ENCODE measurements at regions not wholly inside any gene's neighbourhood (a gene's known extent, or its start where the extent isn't known, plus 50 kb on each side); places are given as distances from the start of the nearest gene placed in this dataset.
"Not testable (repeated sequence)": the region's sequence is repeated elsewhere in the genome, so short reads cannot be mapped to it uniquely, and the experiment has no call there.

DNA sequence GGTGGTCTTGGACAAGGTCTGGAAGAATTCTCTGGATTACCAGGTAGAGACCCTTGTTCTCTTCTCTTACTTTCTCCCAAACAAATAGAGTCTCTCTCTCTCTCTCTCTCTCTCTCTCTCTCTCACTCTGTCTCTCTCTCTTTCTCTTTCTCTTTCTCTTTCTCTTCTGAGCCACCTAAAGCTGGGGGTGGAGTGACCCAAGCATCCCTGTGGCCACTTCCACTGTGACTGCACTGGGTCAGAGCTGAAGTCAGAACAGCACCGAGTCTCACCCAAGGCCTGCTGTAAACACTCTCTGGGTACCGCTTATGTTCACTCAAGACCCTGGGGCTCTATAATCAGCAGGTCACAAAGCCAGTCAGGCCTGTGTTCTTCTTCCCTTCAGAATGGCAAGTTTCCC is 513.7 kb downstream of the EBF1 start (continued):
- no peak for TF ChIP-seq ZNF207 (IDR thresholded peaks at IDR 0.05; ENCODE audit: borderline replicate concordance)

- H3K27me3 ChIP-seq (replicated peaks in 1 of 2; ENCODE audit: control insufficient read depth in 2 of 2, insufficient read depth in 2 of 2, low read length in 1 of 2); CTCF ChIA-PET; H3K79me2 ChIP-seq (ENCODE audit: control insufficient read depth, insufficient read depth, low read length); H4K20me1 ChIP-seq (ENCODE audit: control insufficient read depth, insufficient read depth); H2AFZ ChIP-seq (ENCODE audit: control insufficient read depth, low read depth, low read length); BruUV-seq (replicated peaks); H3K4me2 ChIP-seq (ENCODE audit: control insufficient read depth, insufficient read depth); in situ Hi-C loops (cut with MboI); FAIRE-seq; H3K9me3 ChIP-seq (replicated peaks; ENCODE audit: control insufficient read depth, insufficient read depth, low read length); H3K4me3 ChIP-seq; H3K36me3 ChIP-seq (ENCODE audit: control insufficient read depth in 2 of 2, insufficient read depth in 2 of 2, low read length in 1 of 2); DNase-seq (ENCODE audit: low read depth, low spot score); POLR2A ChIA-PET; H3K4me1 ChIP-seq (ENCODE audit: control insufficient read depth, insufficient read depth, low read length); SMC1A ChIA-PET (ENCODE audit: uncharacterized antibody, unreplicated experiment); H3K27ac ChIP-seq (ENCODE audit: control insufficient read depth, insufficient read depth); H3K9ac ChIP-seq (ENCODE audit: control insufficient read depth, insufficient read depth, low read length); intact Hi-C loops (cut with micrococcal nuclease; ENCODE audit: unreplicated experiment); ATAC-seq; RAD21 ChIA-PET (ENCODE audit: unreplicated experiment): not testable (repeated sequence)
- 93% methylated on average over 8 of the region's 27 CpGs for WGBS (ENCODE audit: insufficient coverage, insufficient replicate concordance, low lambda C conversion rate, missing lambda C conversion rate)
Measured at GRCh38 chr5:158582669-158583068, 517.0 kb downstream of the EBF1 start.

DNA sequence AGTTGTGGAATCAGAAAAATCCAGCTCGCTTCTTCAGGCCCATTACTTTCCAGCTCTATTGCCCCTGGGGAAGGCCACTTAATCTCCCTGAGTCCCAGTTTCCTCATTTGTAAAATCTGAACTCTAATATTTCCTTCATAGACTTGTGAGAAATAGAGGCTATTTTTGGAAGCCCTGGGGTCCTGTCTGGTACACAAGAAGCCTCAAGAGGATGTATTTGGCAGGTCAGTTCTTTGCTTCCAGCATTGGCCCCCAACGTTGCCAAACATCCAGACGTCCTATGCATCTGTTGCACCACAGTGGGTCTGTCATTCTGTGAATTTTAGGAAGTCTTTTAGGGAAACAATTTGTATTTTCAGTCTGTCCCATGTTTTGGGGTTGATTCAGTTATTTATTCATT is 525.9 kb downstream of the EBF1 start:
- no peak overlapping the region for H2AFZ ChIP-seq (ENCODE audit: control insufficient read depth, low read depth, low read length)
- ChIA-PET SMC1A (ENCODE audit: uncharacterized antibody, unreplicated experiment) (no interaction called here), RAD21 (ENCODE audit: unreplicated experiment) (no interaction called here), CTCF (no interaction called here), POLR2A (no interaction called here)
- WGBS (ENCODE audit: insufficient coverage, insufficient replicate concordance, low lambda C conversion rate, missing lambda C conversion rate) = 10% methylated on average over 3 of the region's 3 CpGs
- no peak overlapping the region for H3K4me3 ChIP-seq
- H3K79me2 ChIP-seq (ENCODE audit: control insufficient read depth, insufficient read depth, low read length) = no peaks in the 10 kb centered on the region
- H3K27ac ChIP-seq (ENCODE audit: control insufficient read depth, insufficient read depth) = no peak overlapping the region
- H3K27me3 ChIP-seq (replicated peaks in 1 of 2; ENCODE audit: control insufficient read depth in 2 of 2, insufficient read depth in 2 of 2, low read length in 1 of 2) = no peaks in the 10 kb centered on the region
- BruUV-seq (replicated peaks) = no TSS peak
- no peak overlapping the region for H3K4me2 ChIP-seq (ENCODE audit: control insufficient read depth, insufficient read depth)
- no peaks in the 10 kb centered on the region; the same call in 2 of the 3 replicates for H3K9me3 ChIP-seq (replicated peaks; ENCODE audit: control insufficient read depth, insufficient read depth, low read length)
- H3K36me3 ChIP-seq (ENCODE audit: control insufficient read depth in 2 of 2, insufficient read depth in 2 of 2, low read length in 1 of 2) = no peaks in the 10 kb centered on the region
- H3K4me1 ChIP-seq (ENCODE audit: control insufficient read depth, insufficient read depth, low read length) = no peaks in the 10 kb centered on the region
- FAIRE-seq (no peak), ATAC-seq (no peak), DNase-seq (ENCODE audit: low read depth, low spot score) (no peak)
- H3K9ac ChIP-seq (ENCODE audit: control insufficient read depth, insufficient read depth, low read length) = no peak overlapping the region
- intact Hi-C loops (cut with micrococcal nuclease; ENCODE audit: unreplicated experiment) = no loop called here
- H4K20me1 ChIP-seq (ENCODE audit: control insufficient read depth, insufficient read depth) = no peaks in the 10 kb centered on the region
- in situ Hi-C loops (cut with MboI) = no loop called here
- TF ChIP-seq IRF3 (IDR thresholded peaks at IDR 0.05) (no peak), NRF1 (conservative IDR thresholded peaks at IDR 0.05; ENCODE audit: low read depth, low read length) (no peak), STAT3 (IDR thresholded peaks at IDR 0.05; ENCODE audit: low read depth, low read length) (no peak), EGR1 (IDR thresholded peaks at IDR 0.05; ENCODE audit: borderline replicate concordance in 1 of 2, low read depth in 2 of 2, low read length in 2 of 2) (no peak), PAX5 (IDR thresholded peaks at IDR 0.05; ENCODE audit: borderline replicate concordance, low read depth, low read length) (no peak), ZNF24 (IDR thresholded peaks at IDR 0.05) (no peak), NR2C2 (IDR thresholded peaks at IDR 0.05; ENCODE audit: borderline replicate concordance, control insufficient read depth, insufficient read length, low read depth) (no peak), BACH1 (IDR thresholded peaks at IDR 0.05; ENCODE audit: borderline replicate concordance) (no peak), SRF (IDR thresholded peaks at IDR 0.05; ENCODE audit: low read depth in 2 of 2, low read length in 2 of 2) (no peak), STAT1 (conservative IDR thresholded peaks at IDR 0.05) (no peak), RAD21 (IDR thresholded peaks at IDR 0.05; ENCODE audit: insufficient read depth, low read depth, low read length) (no peak), HDAC2 (IDR thresholded peaks at IDR 0.05) (no peak)
- TF ChIP-seq, protein P1, sequence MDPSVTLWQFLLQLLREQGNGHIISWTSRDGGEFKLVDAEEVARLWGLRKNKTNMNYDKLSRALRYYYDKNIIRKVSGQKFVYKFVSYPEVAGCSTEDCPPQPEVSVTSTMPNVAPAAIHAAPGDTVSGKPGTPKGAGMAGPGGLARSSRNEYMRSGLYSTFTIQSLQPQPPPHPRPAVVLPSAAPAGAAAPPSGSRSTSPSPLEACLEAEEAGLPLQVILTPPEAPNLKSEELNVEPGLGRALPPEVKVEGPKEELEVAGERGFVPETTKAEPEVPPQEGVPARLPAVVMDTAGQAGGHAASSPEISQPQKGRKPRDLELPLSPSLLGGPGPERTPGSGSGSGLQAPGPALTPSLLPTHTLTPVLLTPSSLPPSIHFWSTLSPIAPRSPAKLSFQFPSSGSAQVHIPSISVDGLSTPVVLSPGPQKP (IDR thresholded peaks at IDR 0.05; ENCODE audit: low read depth, low read length) = no peak
